ENCODE measurements at regions not wholly inside any gene's neighbourhood (a gene's known extent, or its start where the extent isn't known, plus 50 kb on each side); places are given as distances from the start of the nearest gene placed in this dataset.

DNA sequence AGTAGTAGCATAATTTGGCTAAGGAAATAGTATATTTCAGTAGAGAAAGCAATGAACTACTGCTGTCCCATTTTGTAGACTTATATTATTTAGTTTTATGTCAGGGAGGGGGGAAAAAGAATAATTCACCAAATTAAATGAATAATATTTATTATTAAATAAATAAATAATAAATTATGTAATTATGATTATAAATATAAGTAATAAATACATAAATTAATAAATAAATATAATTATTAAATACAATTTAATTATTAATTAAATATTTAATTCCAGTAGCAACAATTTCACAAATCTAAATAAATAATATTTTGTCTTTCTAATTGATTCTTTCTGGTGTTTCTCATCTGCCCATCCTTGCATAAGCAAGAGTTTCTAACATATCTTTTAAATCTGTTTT, 81.1 kb upstream of the PLSCR4 start:
- TF ChIP-seq, protein P1, sequence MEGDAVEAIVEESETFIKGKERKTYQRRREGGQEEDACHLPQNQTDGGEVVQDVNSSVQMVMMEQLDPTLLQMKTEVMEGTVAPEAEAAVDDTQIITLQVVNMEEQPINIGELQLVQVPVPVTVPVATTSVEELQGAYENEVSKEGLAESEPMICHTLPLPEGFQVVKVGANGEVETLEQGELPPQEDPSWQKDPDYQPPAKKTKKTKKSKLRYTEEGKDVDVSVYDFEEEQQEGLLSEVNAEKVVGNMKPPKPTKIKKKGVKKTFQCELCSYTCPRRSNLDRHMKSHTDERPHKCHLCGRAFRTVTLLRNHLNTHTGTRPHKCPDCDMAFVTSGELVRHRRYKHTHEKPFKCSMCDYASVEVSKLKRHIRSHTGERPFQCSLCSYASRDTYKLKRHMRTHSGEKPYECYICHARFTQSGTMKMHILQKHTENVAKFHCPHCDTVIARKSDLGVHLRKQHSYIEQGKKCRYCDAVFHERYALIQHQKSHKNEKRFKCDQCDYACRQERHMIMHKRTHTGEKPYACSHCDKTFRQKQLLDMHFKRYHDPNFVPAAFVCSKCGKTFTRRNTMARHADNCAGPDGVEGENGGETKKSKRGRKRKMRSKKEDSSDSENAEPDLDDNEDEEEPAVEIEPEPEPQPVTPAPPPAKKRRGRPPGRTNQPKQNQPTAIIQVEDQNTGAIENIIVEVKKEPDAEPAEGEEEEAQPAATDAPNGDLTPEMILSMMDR (IDR thresholded peaks at IDR 0.05) = no peak
- TF ChIP-seq POLR2A (IDR thresholded peaks at IDR 0.05) (no peak), POLR2AphosphoS5 (IDR thresholded peaks at IDR 0.05) (no peak), EP300 (IDR thresholded peaks at IDR 0.05) (no peak)
